Mesendoderm (in vitro differentiated cells): ENCODE measurements at regions not wholly inside any gene's neighbourhood (a gene's known extent, or its start where the extent isn't known, plus 50 kb on each side); places are given as distances from the start of the nearest gene placed in this dataset.

Experiments
- DNase-seq: peaks from one replicate; pipeline ENCODE4 v3.0.0; 2013
- H2AK5ac ChIP-seq: 2 replicates; pipeline ENCODE4 v1.6.1; 2013; ENCODE audit warnings: low read length, inconsistent platforms
- H2BK120ac ChIP-seq: 2 replicates; pipeline ENCODE4 v1.6.1; 2013; ENCODE audit warnings: low read depth, mild to moderate bottlenecking, low read length, moderate library complexity, mixed read lengths
- H2BK15ac ChIP-seq: replicated peaks from 2 replicates; pipeline ENCODE4 v1.6.1; 2013; ENCODE audit warnings: low read depth, mild to moderate bottlenecking, moderate library complexity
- H2BK5ac ChIP-seq: 2 replicates; pipeline ENCODE4 v1.6.1; 2013; ENCODE audit warnings: low read length, inconsistent platforms
- H3K18ac ChIP-seq: 2 replicates; pipeline ENCODE4 v1.6.1; 2013; ENCODE audit warnings: mild to moderate bottlenecking, low read length, mixed read lengths
- H3K23ac ChIP-seq: one replicate; pipeline ENCODE4 v1.6.1; 2013; ENCODE audit warnings: low read length
- H3K27ac ChIP-seq: 2 replicates; pipeline ENCODE4 v1.5.1; 2013; ENCODE audit warnings: low read depth, mild to moderate bottlenecking, inconsistent platforms, low read length, moderate library complexity
- H3K27me3 ChIP-seq: 2 replicates; pipeline ENCODE4 v1.6.1; 2013; ENCODE audit warnings: low read length, control low read depth, mild to moderate bottlenecking, inconsistent platforms; ENCODE audit not compliant: insufficient read depth, poor library complexity
- H3K36me3 ChIP-seq: 2 replicates; pipeline ENCODE4 v1.6.1; 2013; ENCODE audit warnings: low read length, inconsistent platforms; ENCODE audit not compliant: control insufficient read depth, insufficient read depth
- H3K4ac ChIP-seq: one replicate; pipeline ENCODE4 v1.6.1; 2013; ENCODE audit warnings: low read depth, mild to moderate bottlenecking, low read length, moderate library complexity
- H3K4me1 ChIP-seq: 2 replicates; pipeline ENCODE4 v1.6.1; 2013; ENCODE audit warnings: low read depth, low read length, inconsistent platforms; ENCODE audit not compliant: control insufficient read depth
- H3K4me2 ChIP-seq: 2 replicates; pipeline ENCODE4 v1.6.1; 2013; ENCODE audit warnings: low read length
- H3K4me3 ChIP-seq: 2 replicates; pipeline ENCODE4 v1.5.1; 2013; ENCODE audit warnings: mild to moderate bottlenecking, low read length
- H3K56ac ChIP-seq: one replicate; pipeline ENCODE4 v1.6.1; 2013; ENCODE audit warnings: low read length
- H3K79me1 ChIP-seq: 2 replicates; pipeline ENCODE4 v1.6.1; 2013; ENCODE audit warnings: low read length, inconsistent platforms
- H3K79me2 ChIP-seq: 2 replicates; pipeline ENCODE4 v1.6.1; 2013; ENCODE audit warnings: mild to moderate bottlenecking, low read length; ENCODE audit not compliant: control insufficient read depth, insufficient read depth
- H3K9ac ChIP-seq: 2 replicates; pipeline ENCODE4 v1.6.1; 2013; ENCODE audit warnings: low read length, inconsistent platforms
- H4K5ac ChIP-seq: one replicate; pipeline ENCODE4 v1.6.1; 2013; ENCODE audit warnings: low read length
- H4K8ac ChIP-seq: one replicate; pipeline ENCODE4 v1.6.1; 2013; ENCODE audit warnings: low read depth, mild to moderate bottlenecking, control low read depth, low read length, moderate library complexity
- WGBS: extraction: QIAGEN DNeasy Blood & Tissue Kit; methylation state at CpG from one replicate; pipeline ENCODE4 v1.1.7; 2013; ENCODE audit warnings: low lambda C conversion rate, missing lambda C conversion rate; ENCODE audit not compliant: insufficient coverage; ENCODE audit errors: extremely low coverage; 5-methylcytosine and 5-hydroxymethylcytosine counted together

- no peak overlapping the region for H3K27ac ChIP-seq
- no peak overlapping the region for H2BK5ac ChIP-seq
- no peak overlapping the region for H3K9ac ChIP-seq
- peaks cover 2% of the 10 kb centered on the region for H3K4me1 ChIP-seq
- no CpG with 5 or more reads among the region's 5 CpGs for WGBS
- no peak overlapping the region for H3K4me2 ChIP-seq
- H3K4ac ChIP-seq: no peak overlapping the region
- no peak overlapping the region for H4K8ac ChIP-seq
- H2AK5ac ChIP-seq: no peak overlapping the region
- no peak for DNase-seq
- no peak overlapping the region for H3K23ac ChIP-seq
- H3K79me2 ChIP-seq: no peaks in the 10 kb centered on the region
- H3K27me3 ChIP-seq: no peaks in the 10 kb centered on the region
- no peak overlapping the region for H3K4me3 ChIP-seq
- no peak overlapping the region for H3K18ac ChIP-seq
- H3K56ac ChIP-seq: no peak overlapping the region
- H2BK120ac ChIP-seq: no peak overlapping the region
- H4K5ac ChIP-seq: no peak overlapping the region
- H3K36me3 ChIP-seq: no peaks in the 10 kb centered on the region
- no peak overlapping the region for H2BK15ac ChIP-seq
- H3K79me1 ChIP-seq: no peaks in the 10 kb centered on the region
Observed at GRCh38 chr5:93090698-93091097, 490.3 kb downstream of the NR2F1-AS1 start.

- Histone ChIP-seq H3K27ac (no peak overlapping the region), H3K79me1 (no peaks in the 10 kb centered on the region)
Observed at GRCh38 chr5:93088592-93089389, 492.2 kb downstream of the NR2F1-AS1 start.

GRCh38 chr5:93087326-93087725 is 493.7 kb downstream of the NR2F1-AS1 start:
- H2BK120ac ChIP-seq: no peak overlapping the region
- no CpG with 5 or more reads among the region's 3 CpGs for WGBS
- no peak overlapping the region for H4K8ac ChIP-seq

More at GRCh38 chr5:93088592-93089389, 492.2 kb downstream of the NR2F1-AS1 start:
- H3K4me1 ChIP-seq: peaks cover 2% of the 10 kb centered on the region
- no peak overlapping the region for H2BK15ac ChIP-seq
- H3K27me3 ChIP-seq: no peaks in the 10 kb centered on the region
- no peak overlapping the region for H4K8ac ChIP-seq
- H3K4ac ChIP-seq: no peak overlapping the region
- no peak overlapping the region for H2BK120ac ChIP-seq
- no peaks in the 10 kb centered on the region for H3K36me3 ChIP-seq
- H3K23ac ChIP-seq: no peak overlapping the region
- no peaks in the 10 kb centered on the region for H3K79me2 ChIP-seq
- H3K56ac ChIP-seq: no peak overlapping the region
- no peak overlapping the region for H4K5ac ChIP-seq
- DNase-seq: no peak
- no peak overlapping the region for H2BK5ac ChIP-seq
- H2AK5ac ChIP-seq: no peak overlapping the region
- no peak overlapping the region for H3K18ac ChIP-seq
- H3K9ac ChIP-seq: no peak overlapping the region
- no peak overlapping the region for H3K4me3 ChIP-seq
- no peak overlapping the region for H3K4me2 ChIP-seq
- WGBS: no CpG with 5 or more reads among the region's 7 CpGs

GRCh38 chr5:93082981-93083380 is 498.0 kb downstream of the NR2F1-AS1 start:
- H3K27me3 ChIP-seq: no peaks in the 10 kb centered on the region
- no peaks in the 10 kb centered on the region for H3K36me3 ChIP-seq
- H4K5ac ChIP-seq: no peak overlapping the region
- H3K4me3 ChIP-seq: no peak overlapping the region
- no peak overlapping the region for H3K4me2 ChIP-seq
- DNase-seq: no peak
- no peak overlapping the region for H2BK5ac ChIP-seq
- H3K23ac ChIP-seq: no peak overlapping the region
- H3K79me1 ChIP-seq: no peaks in the 10 kb centered on the region
- no peak overlapping the region for H2BK120ac ChIP-seq
- H3K4ac ChIP-seq: no peak overlapping the region
- no peaks in the 10 kb centered on the region for H3K79me2 ChIP-seq
- H3K56ac ChIP-seq: no peak overlapping the region
- H4K8ac ChIP-seq: no peak overlapping the region
- no peaks in the 10 kb centered on the region for H3K4me1 ChIP-seq
- no peak overlapping the region for H3K18ac ChIP-seq
- no peak overlapping the region for H2BK15ac ChIP-seq
- WGBS: no CpG with 5 or more reads among the region's 2 CpGs
- H3K27ac ChIP-seq: no peak overlapping the region
- no peak overlapping the region for H2AK5ac ChIP-seq
- no peak overlapping the region for H3K9ac ChIP-seq

More at GRCh38 chr5:93087326-93087725, 493.7 kb downstream of the NR2F1-AS1 start:
- Histone ChIP-seq H3K36me3 (no peaks in the 10 kb centered on the region), H2BK5ac (no peak overlapping the region), H3K79me2 (no peaks in the 10 kb centered on the region), H3K9ac (no peak overlapping the region), H3K4me3 (no peak overlapping the region), H3K4me2 (no peak overlapping the region), H3K27me3 (no peaks in the 10 kb centered on the region), H2BK15ac (no peak overlapping the region), H3K23ac (no peak overlapping the region), H2AK5ac (no peak overlapping the region), H3K27ac (no peak overlapping the region), H3K4ac (peak overlapping the region; percentile 48), H3K18ac (no peak overlapping the region), H4K5ac (no peak overlapping the region), H3K79me1 (no peaks in the 10 kb centered on the region), H3K56ac (no peak overlapping the region), H3K4me1 (peaks cover 2% of the 10 kb centered on the region)
- DNase-seq: no peak

GRCh38 chr5:93079046-93079445 is 502.0 kb downstream of the NR2F1-AS1 start:
- Histone ChIP-seq H3K79me1 (no peaks in the 10 kb centered on the region), H3K4me2 (no peak overlapping the region), H3K56ac (no peak overlapping the region), H4K8ac (no peak overlapping the region), H3K4me1 (no peaks in the 10 kb centered on the region), H2BK120ac (no peak overlapping the region), H2BK5ac (no peak overlapping the region), H4K5ac (no peak overlapping the region), H3K36me3 (no peaks in the 10 kb centered on the region), H3K27ac (no peak overlapping the region), H2BK15ac (no peak overlapping the region), H3K9ac (no peak overlapping the region), H2AK5ac (no peak overlapping the region), H3K4ac (no peak overlapping the region), H3K23ac (no peak overlapping the region), H3K18ac (no peak overlapping the region), H3K79me2 (no peaks in the 10 kb centered on the region), H3K4me3 (no peak overlapping the region), H3K27me3 (no peaks in the 10 kb centered on the region)
- no CpG with 5 or more reads among the region's 2 CpGs for WGBS
- DNase-seq: no peak
